ENCODE measurements at regions not wholly inside any gene's neighbourhood (a gene's known extent, or its start where the extent isn't known, plus 50 kb on each side); places are given as distances from the start of the nearest gene placed in this dataset.

- no peaks in the 10 kb centered on the region for H3K36me3 Mint-ChIP-seq
- H3K4me1 Mint-ChIP-seq, result peaks cover 2% of the 10 kb centered on the region
- H3F3A ChIP-seq (ENCODE audit: low read depth), result no peaks in the 10 kb centered on the region
- no peaks in the 10 kb centered on the region for H3K4me1 ChIP-seq
- H4K20me1 ChIP-seq (ENCODE audit: low read depth), result no peaks in the 10 kb centered on the region
- no peak overlapping the region for H3K4me3 Mint-ChIP-seq
- H3K9me3 ChIP-seq (ENCODE audit: low read depth), result no peaks in the 10 kb centered on the region
- H3K27ac Mint-ChIP-seq, result no peak overlapping the region
- H3K27ac ChIP-seq, result no peak overlapping the region
- H3K9ac ChIP-seq, result no peak overlapping the region
- no peaks in the 10 kb centered on the region for H3K27me3 Mint-ChIP-seq (ENCODE audit: insufficient read depth, low read depth)
- no peaks in the 10 kb centered on the region for H3K36me3 ChIP-seq
- H3K27me3 ChIP-seq, result no peaks in the 10 kb centered on the region
- H3K4me3 ChIP-seq, result no peak overlapping the region
- no peaks in the 10 kb centered on the region for H3K79me2 ChIP-seq (ENCODE audit: low read depth)
- DNase-seq (ENCODE audit: low spot score), result no peak
- TF ChIP-seq EZH2phosphoT487 (IDR thresholded peaks at IDR 0.05), result no peak
- TF ChIP-seq, protein P1, sequence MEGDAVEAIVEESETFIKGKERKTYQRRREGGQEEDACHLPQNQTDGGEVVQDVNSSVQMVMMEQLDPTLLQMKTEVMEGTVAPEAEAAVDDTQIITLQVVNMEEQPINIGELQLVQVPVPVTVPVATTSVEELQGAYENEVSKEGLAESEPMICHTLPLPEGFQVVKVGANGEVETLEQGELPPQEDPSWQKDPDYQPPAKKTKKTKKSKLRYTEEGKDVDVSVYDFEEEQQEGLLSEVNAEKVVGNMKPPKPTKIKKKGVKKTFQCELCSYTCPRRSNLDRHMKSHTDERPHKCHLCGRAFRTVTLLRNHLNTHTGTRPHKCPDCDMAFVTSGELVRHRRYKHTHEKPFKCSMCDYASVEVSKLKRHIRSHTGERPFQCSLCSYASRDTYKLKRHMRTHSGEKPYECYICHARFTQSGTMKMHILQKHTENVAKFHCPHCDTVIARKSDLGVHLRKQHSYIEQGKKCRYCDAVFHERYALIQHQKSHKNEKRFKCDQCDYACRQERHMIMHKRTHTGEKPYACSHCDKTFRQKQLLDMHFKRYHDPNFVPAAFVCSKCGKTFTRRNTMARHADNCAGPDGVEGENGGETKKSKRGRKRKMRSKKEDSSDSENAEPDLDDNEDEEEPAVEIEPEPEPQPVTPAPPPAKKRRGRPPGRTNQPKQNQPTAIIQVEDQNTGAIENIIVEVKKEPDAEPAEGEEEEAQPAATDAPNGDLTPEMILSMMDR (IDR thresholded peaks at IDR 0.05), result no peak
- no peak for TF ChIP-seq EZH2 (IDR thresholded peaks at IDR 0.05)
- peaks cover 3% of the 10 kb centered on the region for H3K9me3 Mint-ChIP-seq
- no peak overlapping the region for H2AFZ ChIP-seq (replicated peaks)
- no peak overlapping the region for H3K4me2 ChIP-seq
These were observed 1583.4 kb upstream of the PIK3C3 start for GRCh38 chr18:40371673-40372072.

- Mint-ChIP-seq H3K36me3 (no peaks in the 10 kb centered on the region), H3K9me3 (peaks cover 3% of the 10 kb centered on the region), H3K27ac (no peak overlapping the region), H3K27me3 (ENCODE audit: insufficient read depth, low read depth) (no peaks in the 10 kb centered on the region), H3K4me1 (peaks cover 2% of the 10 kb centered on the region), H3K4me3 (no peak overlapping the region)
- Histone ChIP-seq H2AFZ (replicated peaks) (no peak overlapping the region), H3K4me2 (no peak overlapping the region), H3K4me1 (no peaks in the 10 kb centered on the region), H3K9ac (no peak overlapping the region), H3K4me3 (no peak overlapping the region), H3K79me2 (ENCODE audit: low read depth) (no peaks in the 10 kb centered on the region), H3K27me3 (no peaks in the 10 kb centered on the region), H3K27ac (no peak overlapping the region), H3K36me3 (no peaks in the 10 kb centered on the region), H4K20me1 (ENCODE audit: low read depth) (no peaks in the 10 kb centered on the region), H3K9me3 (ENCODE audit: low read depth) (no peaks in the 10 kb centered on the region), H3F3A (ENCODE audit: low read depth) (no peaks in the 10 kb centered on the region)
- DNase-seq (ENCODE audit: low spot score), result peak; percentile 6
- TF ChIP-seq EZH2 (IDR thresholded peaks at IDR 0.05), result no peak
- no peak for TF ChIP-seq EZH2phosphoT487 (IDR thresholded peaks at IDR 0.05)
- TF ChIP-seq, protein P1 (IDR thresholded peaks at IDR 0.05), result no peak
These were observed 1587.5 kb upstream of the PIK3C3 start for GRCh38 chr18:40367576-40367975.

GRCh38 chr18:40366521-40366920, 1588.5 kb upstream of the PIK3C3 start:
- Mint-ChIP-seq H3K4me1 (peaks cover 2% of the 10 kb centered on the region), H3K36me3 (no peaks in the 10 kb centered on the region), H3K27ac (no peak overlapping the region), H3K9me3 (peaks cover 1% of the 10 kb centered on the region), H3K27me3 (ENCODE audit: insufficient read depth, low read depth) (no peaks in the 10 kb centered on the region), H3K4me3 (no peak overlapping the region)
- no peaks in the 10 kb centered on the region for H3K27me3 ChIP-seq
- H3K4me2 ChIP-seq, result no peak overlapping the region
- TF ChIP-seq EZH2 (IDR thresholded peaks at IDR 0.05) (no peak), EZH2phosphoT487 (IDR thresholded peaks at IDR 0.05) (no peak)
- TF ChIP-seq, protein P1 (IDR thresholded peaks at IDR 0.05), result no peak
- no peaks in the 10 kb centered on the region for H3F3A ChIP-seq (ENCODE audit: low read depth)
- no peak overlapping the region for H3K27ac ChIP-seq
- H2AFZ ChIP-seq (replicated peaks), result no peak overlapping the region
- H3K4me1 ChIP-seq, result no peaks in the 10 kb centered on the region
- H4K20me1 ChIP-seq (ENCODE audit: low read depth), result no peaks in the 10 kb centered on the region
- H3K79me2 ChIP-seq (ENCODE audit: low read depth), result no peaks in the 10 kb centered on the region
- H3K36me3 ChIP-seq, result no peaks in the 10 kb centered on the region
- H3K9ac ChIP-seq, result no peak overlapping the region
- DNase-seq (ENCODE audit: low spot score), result no peak
- H3K9me3 ChIP-seq (ENCODE audit: low read depth), result no peaks in the 10 kb centered on the region
- no peak overlapping the region for H3K4me3 ChIP-seq
